OCI-LY7 (cell line): ENCODE measurements at regions not wholly inside any gene's neighbourhood (a gene's known extent, or its start where the extent isn't known, plus 50 kb on each side); places are given as distances from the start of the nearest gene placed in this dataset.

ENCODE experiments used
- EZH2phosphoT487 ChIP-seq: fragments of 200-600 bp; sonication (generic); IDR thresholded peaks from 2 replicates; pipeline ENCODE4 v1.6.1; 2018; ENCODE audit warnings: low read depth, borderline replicate concordance, mild to moderate bottlenecking, mixed run types, antibody characterized with exemption, low read length, moderate library complexity, mixed read lengths
- TF ChIP-seq, protein P1 (sequence below): fragments of 200-600 bp; sonication (generic); conservative IDR thresholded peaks from 2 replicates; pipeline ENCODE4 v1.5.1; 2014; ENCODE audit warnings: mild to moderate bottlenecking, antibody characterized with exemption, low read length, moderate library complexity, mixed read lengths

DNA sequence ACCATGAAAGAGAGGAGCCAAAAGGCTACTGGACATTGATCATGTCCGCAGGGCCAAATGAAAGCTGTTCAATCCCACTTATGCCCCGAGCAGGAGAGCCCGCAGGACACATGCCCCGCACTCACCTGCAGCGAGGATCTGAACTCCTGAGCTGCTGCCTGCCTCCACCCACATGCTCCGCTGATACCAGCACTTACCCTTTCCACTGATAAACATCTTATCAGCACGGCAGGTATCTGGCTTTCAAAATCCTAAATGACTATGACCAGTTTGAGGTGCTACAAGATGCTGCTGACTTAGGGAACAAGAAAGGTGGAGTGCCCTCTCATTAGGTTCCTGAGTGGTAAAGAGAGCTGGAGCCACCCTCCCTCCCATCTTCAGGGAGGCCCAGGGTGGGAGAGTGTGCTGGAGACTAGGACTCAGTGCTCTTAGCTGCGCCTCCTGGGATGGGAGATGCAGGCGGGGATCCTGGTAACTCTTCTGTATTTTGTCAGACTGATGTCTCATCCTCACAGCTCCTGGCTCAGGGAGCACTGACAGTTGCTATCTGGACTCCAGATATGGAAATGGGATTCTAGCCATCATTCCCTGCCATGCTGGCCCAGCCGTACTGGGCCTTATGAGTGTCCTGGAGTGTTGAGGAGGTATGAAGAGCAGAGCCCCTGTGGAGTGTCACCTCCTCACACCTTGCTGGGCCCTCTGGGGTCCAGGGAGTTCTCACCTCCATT is 86.4 kb upstream of the F3 start:
- TF ChIP-seq, protein P1, sequence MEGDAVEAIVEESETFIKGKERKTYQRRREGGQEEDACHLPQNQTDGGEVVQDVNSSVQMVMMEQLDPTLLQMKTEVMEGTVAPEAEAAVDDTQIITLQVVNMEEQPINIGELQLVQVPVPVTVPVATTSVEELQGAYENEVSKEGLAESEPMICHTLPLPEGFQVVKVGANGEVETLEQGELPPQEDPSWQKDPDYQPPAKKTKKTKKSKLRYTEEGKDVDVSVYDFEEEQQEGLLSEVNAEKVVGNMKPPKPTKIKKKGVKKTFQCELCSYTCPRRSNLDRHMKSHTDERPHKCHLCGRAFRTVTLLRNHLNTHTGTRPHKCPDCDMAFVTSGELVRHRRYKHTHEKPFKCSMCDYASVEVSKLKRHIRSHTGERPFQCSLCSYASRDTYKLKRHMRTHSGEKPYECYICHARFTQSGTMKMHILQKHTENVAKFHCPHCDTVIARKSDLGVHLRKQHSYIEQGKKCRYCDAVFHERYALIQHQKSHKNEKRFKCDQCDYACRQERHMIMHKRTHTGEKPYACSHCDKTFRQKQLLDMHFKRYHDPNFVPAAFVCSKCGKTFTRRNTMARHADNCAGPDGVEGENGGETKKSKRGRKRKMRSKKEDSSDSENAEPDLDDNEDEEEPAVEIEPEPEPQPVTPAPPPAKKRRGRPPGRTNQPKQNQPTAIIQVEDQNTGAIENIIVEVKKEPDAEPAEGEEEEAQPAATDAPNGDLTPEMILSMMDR, result no peak
- no peak for TF ChIP-seq EZH2phosphoT487
